Endothelial cell of umbilical vein (primary cell): ENCODE measurements at regions not wholly inside any gene's neighbourhood (a gene's known extent, or its start where the extent isn't known, plus 50 kb on each side); places are given as distances from the start of the nearest gene placed in this dataset.

Experiments used
- BruUV-seq: library from RNA; stranded (reverse); fragments of 400-500 nt; replicated peaks from 2 replicates; lab custom pipeline; 2021; lab: Mats Ljungman, UMichigan
- CTCF ChIA-PET: fragments of 300-600, 350-600 bp; sonication (Branson Sonifier 250); formaldehyde crosslinking; loops from one replicate; lab custom pipeline; 2021; ENCODE audit warnings: antibody characterized with exemption, inconsistent platforms; lab: Charles Lee
- POLR2A ChIA-PET: fragments of 300-600, 350-600 bp; sonication (Branson Sonifier 250); formaldehyde crosslinking; loops from one replicate; lab custom pipeline; 2021; ENCODE audit warnings: antibody characterized with exemption, inconsistent platforms; lab: Charles Lee
- DNase-seq: peaks from one replicate; pipeline ENCODE4 v3.0.0-alpha.2; 2011; ENCODE audit warnings: low read depth, low spot score
- FAIRE-seq: peaks from 2 replicates; lab custom pipeline; 2011; peaks lifted over from hg19 to GRCh38; lab: Jason Lieb, UNC
- H2AFZ ChIP-seq: 2 replicates; pipeline ENCODE4 v1.6.0; 2012; ENCODE audit warnings: low read depth, low read length, control low read depth, inconsistent platforms
- H3K27ac ChIP-seq: 2 replicates; pipeline ENCODE4 v1.5.1; 2011; ENCODE audit warnings: low read depth, mild to moderate bottlenecking, control low read depth, low read length, moderate library complexity; ENCODE audit not compliant: insufficient read depth
- H3K27me3 ChIP-seq, 2 experiments: 2 replicates each; pipeline versions ENCODE4 v1.6.0 to v1.6.1; 2011; ENCODE audit warnings: low read length in 2 of 2, mixed read lengths in 1 of 2; ENCODE audit not compliant: control insufficient read depth in 2 of 2, insufficient read depth in 2 of 2
- H3K36me3 ChIP-seq, 2 experiments: 2 replicates in 1 of 2; 3 replicates in 1 of 2; pipeline ENCODE4 v1.5.1; 2011; ENCODE audit warnings: low read length in 2 of 2, mild to moderate bottlenecking in 1 of 2, moderate library complexity in 1 of 2; ENCODE audit not compliant: control insufficient read depth in 2 of 2, insufficient read depth in 2 of 2; ENCODE audit errors: extremely low read depth in 1 of 2
- H3K4me1 ChIP-seq: 3 replicates; pipeline ENCODE4 v1.5.1; 2011; ENCODE audit warnings: mild to moderate bottlenecking, low read length; ENCODE audit not compliant: control insufficient read depth, insufficient read depth; ENCODE audit errors: extremely low read depth
- H3K4me2 ChIP-seq: 2 replicates; pipeline ENCODE4 v1.6.1; 2011; ENCODE audit warnings: low read length, control low read depth, mixed read lengths; ENCODE audit not compliant: insufficient read depth
- H3K4me3 ChIP-seq, 3 experiments: fragments of 200-600 bp in 1 of 3; sonication (generic), shearing (Covaris generic) in 1 of 3; replicated peaks in 1 of 3; 2 replicates each; pipeline ENCODE4 v1.5.1; 2011 to 2016; ENCODE audit warnings: control low read depth in 3 of 3, low read length in 3 of 3, mild to moderate bottlenecking in 2 of 3, inconsistent platforms in 1 of 3, low read depth in 1 of 3, moderate library complexity in 1 of 3; ENCODE audit not compliant: insufficient read depth in 1 of 3
- H3K79me2 ChIP-seq: 2 replicates; pipeline ENCODE4 v1.6.0; 2012; ENCODE audit warnings: low read length, inconsistent platforms; ENCODE audit not compliant: control insufficient read depth, insufficient read depth
- H3K9ac ChIP-seq: replicated peaks from 2 replicates; pipeline ENCODE3; 2011; ENCODE audit warnings: low read length, control low read depth; ENCODE audit not compliant: insufficient read depth; ENCODE audit errors: extremely low read depth
- H3K9me1 ChIP-seq: replicated peaks from 3 replicates; pipeline ENCODE4 v1.6.0; 2011; ENCODE audit warnings: mild to moderate bottlenecking, low read length; ENCODE audit not compliant: control insufficient read depth, insufficient read depth; ENCODE audit errors: extremely low read depth
- H3K9me3 ChIP-seq: replicated peaks from 2 replicates; pipeline ENCODE4 v1.5.1; 2012; ENCODE audit warnings: low read length, inconsistent platforms; ENCODE audit not compliant: control insufficient read depth, insufficient read depth
- H4K20me1 ChIP-seq: replicated peaks from 2 replicates; pipeline ENCODE3; 2011; ENCODE audit warnings: mild to moderate bottlenecking, low read length; ENCODE audit not compliant: control insufficient read depth, insufficient read depth; ENCODE audit errors: extremely low read depth
- CTCF ChIP-seq, 2 donors: IDR thresholded peaks; 1 replicate in 1 of 2; 2 replicates in 1 of 2; pipeline ENCODE4 v1.5.1; 2011; ENCODE audit warnings: low read length in 2 of 2, mild to moderate bottlenecking in 2 of 2, moderate library complexity in 2 of 2, control low read depth in 1 of 2, inconsistent platforms in 1 of 2, low read depth in 1 of 2; ENCODE audit not compliant: insufficient read depth in 1 of 2; ENCODE audit errors: extremely low read depth in 1 of 2
- EZH2 ChIP-seq: IDR thresholded peaks from 2 replicates; pipeline ENCODE4 v1.6.1; 2012; ENCODE audit warnings: borderline replicate concordance, low read depth, mild to moderate bottlenecking, moderate library complexity, low read length, inconsistent platforms; ENCODE audit not compliant: severe bottlenecking
- FOS ChIP-seq: IDR thresholded peaks from 2 replicates; pipeline ENCODE4 v1.6.1; 2011; ENCODE audit warnings: mild to moderate bottlenecking, low read length, moderate library complexity, borderline replicate concordance; ENCODE audit not compliant: insufficient read depth
- GATA2 ChIP-seq: IDR thresholded peaks from 2 replicates; pipeline ENCODE4 v1.7.0; 2011; ENCODE audit warnings: low read depth, mild to moderate bottlenecking, moderate library complexity, mixed read lengths, low read length; ENCODE audit not compliant: insufficient read length, insufficient read depth
- JUN ChIP-seq: IDR thresholded peaks from 2 replicates; pipeline ENCODE4 v1.6.1; 2011; ENCODE audit warnings: borderline replicate concordance, low read depth; ENCODE audit not compliant: insufficient read length, insufficient read depth
- MYC ChIP-seq: IDR thresholded peaks from one replicate; pipeline ENCODE4 v1.6.1; 2011; ENCODE audit warnings: mild to moderate bottlenecking, low read depth, low read length
- POLR2A ChIP-seq: IDR thresholded peaks from 2 replicates; pipeline ENCODE4 v1.6.1; 2012; ENCODE audit warnings: low read depth, mild to moderate bottlenecking, control low read depth, low read length
- POLR2AphosphoS5 ChIP-seq: IDR thresholded peaks from 2 replicates; pipeline ENCODE4 v1.6.1; 2012; ENCODE audit warnings: low read depth, mild to moderate bottlenecking, control low read depth, low read length, moderate library complexity; ENCODE audit not compliant: insufficient read depth
- dilution Hi-C: fragments of 300-500 bp; cut with MboI; formaldehyde crosslinking; loops from one replicate; pipeline ENCODE4 v1.15.0; 2019; ENCODE audit warnings: low sequenced_read_pairs; ENCODE audit not compliant: extremely low pct_ligation_motif_present
- intact Hi-C: fragments of 100-400 bp; cut with micrococcal nuclease; formaldehyde crosslinking; loops from one replicate; pipeline ENCODE4 v1.10.0; 2022
- TF ChIP-seq, protein P1 (sequence below): IDR thresholded peaks from 2 replicates; pipeline ENCODE4 v1.6.1; 2011; ENCODE audit not compliant: insufficient read depth, insufficient read length

- DNase-seq (no peak), FAIRE-seq (no peak)
- dilution Hi-C loops (no loop called here), intact Hi-C loops (no loop called here)
- Histone ChIP-seq H3K27me3 (no peaks in the 10 kb centered on the region), H3K4me1 (no peaks in the 10 kb centered on the region), H4K20me1 (no peaks in the 10 kb centered on the region), H3K4me3 (no peak overlapping the region), H3K9ac (no peak overlapping the region), H3K9me3 (no peaks in the 10 kb centered on the region), H3K79me2 (no peaks in the 10 kb centered on the region), H3K9me1 (no peaks in the 10 kb centered on the region), H3K36me3 (no peaks in the 10 kb centered on the region), H3K4me2 (no peak overlapping the region), H2AFZ (no peak overlapping the region), H3K27ac (no peak overlapping the region)
- no TSS peak for BruUV-seq
- ChIA-PET CTCF (no interaction called here), POLR2A (no interaction called here)
- no peak for TF ChIP-seq POLR2AphosphoS5
Measured at GRCh38 chr1:30036666-30037065, 686.7 kb downstream of the MATN1 start.

- BruUV-seq = no TSS peak
- FAIRE-seq (no peak), DNase-seq (no peak)
- Histone ChIP-seq H3K79me2 (no peaks in the 10 kb centered on the region), H2AFZ (no peak overlapping the region), H4K20me1 (no peaks in the 10 kb centered on the region), H3K9me3 (no peaks in the 10 kb centered on the region), H3K4me2 (no peak overlapping the region), H3K4me3 (no peak overlapping the region), H3K27me3 (no peaks in the 10 kb centered on the region), H3K27ac (no peak overlapping the region), H3K9ac (no peak overlapping the region), H3K36me3 (no peaks in the 10 kb centered on the region), H3K9me1 (no peaks in the 10 kb centered on the region), H3K4me1 (no peaks in the 10 kb centered on the region)
- ChIA-PET CTCF (no interaction called here), POLR2A (no interaction called here)
- no peak for TF ChIP-seq POLR2AphosphoS5
- TF ChIP-seq MYC = no peak
- no peak for TF ChIP-seq EZH2
- no peak for TF ChIP-seq GATA2
- no peak for TF ChIP-seq CTCF (IDR thresholded peaks at IDR 0.05; ENCODE audit: extremely low read depth in 1 of 2, insufficient read depth in 1 of 2, low read depth in 1 of 2, low read length in 2 of 2)
- TF ChIP-seq, protein P1, sequence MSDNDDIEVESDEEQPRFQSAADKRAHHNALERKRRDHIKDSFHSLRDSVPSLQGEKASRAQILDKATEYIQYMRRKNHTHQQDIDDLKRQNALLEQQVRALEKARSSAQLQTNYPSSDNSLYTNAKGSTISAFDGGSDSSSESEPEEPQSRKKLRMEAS = no peak
- TF ChIP-seq POLR2A = no peak
- TF ChIP-seq FOS = no peak
- TF ChIP-seq JUN = no peak
- dilution Hi-C loops (no loop called here), intact Hi-C loops (no loop called here)
Measured at GRCh38 chr1:30036229-30036547, 687.2 kb downstream of the MATN1 start.
